Breast epithelium (tissue), 4 donors: ENCODE measurements at regions not wholly inside any gene's neighbourhood (a gene's known extent, or its start where the extent isn't known, plus 50 kb on each side); places are given as distances from the start of the nearest gene placed in this dataset.

Experiments
- DNase-seq, 2 donors: peaks; one replicate each; pipeline ENCODE4 v3.0.0-alpha.2; 2019; ENCODE audit warnings: low spot score in 2 of 2
- H3K27ac ChIP-seq, 2 donors: fragments of 200-600 bp; sonication (generic) in 1 of 2; one replicate each; pipeline ENCODE4 v1.5.1; 2016 to 2019; ENCODE audit warnings: mild to moderate bottlenecking in 1 of 2
- H3K27me3 ChIP-seq, 2 donors: fragments of 200-600 bp; sonication (generic) in 1 of 2; one replicate each; pipeline versions ENCODE4 v1.5.1 to v1.6.0; 2017 to 2019; ENCODE audit warnings: control low read depth in 1 of 2, mild to moderate bottlenecking in 1 of 2
- H3K36me3 ChIP-seq: fragments of 200-600 bp; one replicate; pipeline ENCODE4 v1.5.1; 2019
- H3K4me1 ChIP-seq, 2 donors: fragments of 200-600 bp; sonication (generic); one replicate each; pipeline ENCODE4 v1.5.1; 2016 to 2019; ENCODE audit warnings: control low read depth in 1 of 2
- H3K4me3 ChIP-seq, 3 donors: fragments of 200-600 bp; sonication (generic); 1 replicate in 2 of 3; 2 replicates in 1 of 3; pipeline ENCODE4 v1.5.1; 2016 to 2019; ENCODE audit warnings: mild to moderate bottlenecking in 3 of 3, moderate library complexity in 2 of 3
- H3K9me3 ChIP-seq, 2 donors: fragments of 200-600 bp; sonication (generic) in 1 of 2; one replicate each; pipeline ENCODE4 v1.5.1; 2016 to 2019; ENCODE audit warnings: control low read depth in 1 of 2
- POLR2A ChIP-seq: fragments of 450-650 bp; IDR thresholded peaks from one replicate; pipeline ENCODE4 v1.6.1; 2016; ENCODE audit warnings: antibody characterized with exemption, mild to moderate bottlenecking, moderate library complexity
- POLR2AphosphoS5 ChIP-seq, 3 donors: sonication (generic); formaldehyde crosslinking; IDR thresholded peaks; one replicate each; pipeline ENCODE4 v1.6.1; 2017; ENCODE audit warnings: antibody characterized with exemption in 3 of 3
- intact Hi-C: fragments of 100-400 bp; cut with DNase I; formaldehyde crosslinking; loops from one replicate; pipeline ENCODE4 v1.15.1; 2023; ENCODE audit warnings: low total_unique reads
- TF ChIP-seq, protein P1 (sequence below), 3 donors: fragments of 450-650 bp; IDR thresholded peaks; one replicate each; pipeline ENCODE4 v1.5.1; 2016 to 2017; ENCODE audit warnings: antibody characterized with exemption in 3 of 3, mild to moderate bottlenecking in 3 of 3, moderate library complexity in 3 of 3

DNA sequence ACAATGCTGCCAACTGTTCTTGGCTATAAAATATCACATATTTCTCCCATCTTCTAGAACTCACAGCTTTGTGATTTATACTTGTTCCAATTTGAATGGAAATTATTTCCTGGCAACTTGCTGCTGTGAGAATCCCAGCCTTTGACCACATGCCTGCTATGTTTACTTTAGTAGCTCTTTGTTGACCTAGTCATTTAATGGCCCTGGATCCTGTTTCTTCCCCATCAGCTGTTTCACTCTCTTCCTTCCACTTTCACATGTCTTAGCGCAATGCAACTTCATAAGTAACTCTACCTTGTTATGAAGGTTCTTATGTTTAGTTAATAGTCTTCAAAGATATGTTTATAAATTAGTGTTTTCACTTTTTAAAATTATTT is 1973.6 kb upstream of the AGA start:
- no peaks in the 10 kb centered on the region for H3K27me3 ChIP-seq
- H3K4me1 ChIP-seq, result no peaks in the 10 kb centered on the region
- intact Hi-C loops, result no loop called here
- H3K4me3 ChIP-seq, result no peak overlapping the region
- H3K27ac ChIP-seq, result no peak overlapping the region
- no peak for TF ChIP-seq POLR2AphosphoS5 (IDR thresholded peaks at IDR 0.05)
- DNase-seq, result no peak
- H3K36me3 ChIP-seq, result no peaks in the 10 kb centered on the region
- no peaks in the 10 kb centered on the region for H3K9me3 ChIP-seq

- H3K27me3 ChIP-seq, result no peaks in the 10 kb centered on the region
- no peaks in the 10 kb centered on the region for H3K36me3 ChIP-seq
- intact Hi-C loops, result no loop called here
- DNase-seq, result no peak
- no peaks in the 10 kb centered on the region for H3K9me3 ChIP-seq
- no peak overlapping the region for H3K27ac ChIP-seq
- no peak overlapping the region for H3K4me3 ChIP-seq
- no peak for TF ChIP-seq POLR2AphosphoS5 (IDR thresholded peaks at IDR 0.05)
- TF ChIP-seq, protein P1, sequence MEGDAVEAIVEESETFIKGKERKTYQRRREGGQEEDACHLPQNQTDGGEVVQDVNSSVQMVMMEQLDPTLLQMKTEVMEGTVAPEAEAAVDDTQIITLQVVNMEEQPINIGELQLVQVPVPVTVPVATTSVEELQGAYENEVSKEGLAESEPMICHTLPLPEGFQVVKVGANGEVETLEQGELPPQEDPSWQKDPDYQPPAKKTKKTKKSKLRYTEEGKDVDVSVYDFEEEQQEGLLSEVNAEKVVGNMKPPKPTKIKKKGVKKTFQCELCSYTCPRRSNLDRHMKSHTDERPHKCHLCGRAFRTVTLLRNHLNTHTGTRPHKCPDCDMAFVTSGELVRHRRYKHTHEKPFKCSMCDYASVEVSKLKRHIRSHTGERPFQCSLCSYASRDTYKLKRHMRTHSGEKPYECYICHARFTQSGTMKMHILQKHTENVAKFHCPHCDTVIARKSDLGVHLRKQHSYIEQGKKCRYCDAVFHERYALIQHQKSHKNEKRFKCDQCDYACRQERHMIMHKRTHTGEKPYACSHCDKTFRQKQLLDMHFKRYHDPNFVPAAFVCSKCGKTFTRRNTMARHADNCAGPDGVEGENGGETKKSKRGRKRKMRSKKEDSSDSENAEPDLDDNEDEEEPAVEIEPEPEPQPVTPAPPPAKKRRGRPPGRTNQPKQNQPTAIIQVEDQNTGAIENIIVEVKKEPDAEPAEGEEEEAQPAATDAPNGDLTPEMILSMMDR (IDR thresholded peaks at IDR 0.05), result no peak
- no peak for TF ChIP-seq POLR2A
- H3K4me1 ChIP-seq, result no peaks in the 10 kb centered on the region
Measured at GRCh38 chr4:179417357-179417756, 1975.1 kb upstream of the AGA start.

- DNase-seq, result no peak
- Histone ChIP-seq H3K4me3 (no peak overlapping the region), H3K4me1 (no peaks in the 10 kb centered on the region), H3K27ac (no peak overlapping the region), H3K27me3 (no peaks in the 10 kb centered on the region), H3K36me3 (no peaks in the 10 kb centered on the region), H3K9me3 (no peaks in the 10 kb centered on the region)
- TF ChIP-seq, protein P1 (IDR thresholded peaks at IDR 0.05), result no peak
- no peak for TF ChIP-seq POLR2A
- no peak for TF ChIP-seq POLR2AphosphoS5 (IDR thresholded peaks at IDR 0.05)
- intact Hi-C loops, result no loop called here
Measured at GRCh38 chr4:179437962-179438361, 1995.7 kb upstream of the AGA start.

- H3K27me3 ChIP-seq, result no peaks in the 10 kb centered on the region
- intact Hi-C loops, result no loop called here
- H3K36me3 ChIP-seq, result no peaks in the 10 kb centered on the region
- no peaks in the 10 kb centered on the region for H3K9me3 ChIP-seq
- no peak overlapping the region for H3K4me3 ChIP-seq
- DNase-seq, result no peak
- no peaks in the 10 kb centered on the region for H3K4me1 ChIP-seq
- no peak for TF ChIP-seq POLR2AphosphoS5 (IDR thresholded peaks at IDR 0.05)
- TF ChIP-seq, protein P1 (IDR thresholded peaks at IDR 0.05), result no peak
- TF ChIP-seq POLR2A, result no peak
- no peak overlapping the region for H3K27ac ChIP-seq
Measured at GRCh38 chr4:179441596-179441995, 1999.4 kb upstream of the AGA start.

- no peak for TF ChIP-seq POLR2AphosphoS5 (IDR thresholded peaks at IDR 0.05)
- no peak for TF ChIP-seq POLR2A
- TF ChIP-seq, protein P1 (IDR thresholded peaks at IDR 0.05), result no peak
- DNase-seq, result no peak
- Histone ChIP-seq H3K4me3 (no peak overlapping the region), H3K4me1 (no peaks in the 10 kb centered on the region), H3K27ac (no peak overlapping the region), H3K9me3 (no peaks in the 10 kb centered on the region), H3K27me3 (no peaks in the 10 kb centered on the region), H3K36me3 (no peaks in the 10 kb centered on the region)
- intact Hi-C loops, result loop anchor here (5.0 kb wide), 1 partner anchor 1070 kb away; no protein-coding TSS in a partner anchor
Measured at GRCh38 chr4:179447308-179447707, 2005.1 kb upstream of the AGA start.

- intact Hi-C loops, result no loop called here
- TF ChIP-seq POLR2AphosphoS5 (IDR thresholded peaks at IDR 0.05) (no peak), POLR2A (no peak)
- TF ChIP-seq, protein P1 (IDR thresholded peaks at IDR 0.05), result no peak
- Histone ChIP-seq H3K4me1 (no peaks in the 10 kb centered on the region), H3K9me3 (no peaks in the 10 kb centered on the region), H3K27ac (no peak overlapping the region), H3K27me3 (no peaks in the 10 kb centered on the region), H3K4me3 (no peak overlapping the region), H3K36me3 (no peaks in the 10 kb centered on the region)
- no peak for DNase-seq
Measured at GRCh38 chr4:179465131-179465797, 2023.0 kb upstream of the AGA start.
